OCI-LY7 (cell line): ENCODE measurements at regions not wholly inside any gene's neighbourhood (a gene's known extent, or its start where the extent isn't known, plus 50 kb on each side); places are given as distances from the start of the nearest gene placed in this dataset.

Source experiments
- EZH2phosphoT487 ChIP-seq: fragments of 200-600 bp; sonication (generic); IDR thresholded peaks from 2 replicates; pipeline ENCODE4 v1.6.1; 2018; ENCODE audit warnings: low read depth, borderline replicate concordance, mild to moderate bottlenecking, mixed run types, antibody characterized with exemption, low read length, moderate library complexity, mixed read lengths
- TF ChIP-seq, protein P1 (sequence below): fragments of 200-600 bp; sonication (generic); conservative IDR thresholded peaks from 2 replicates; pipeline ENCODE4 v1.5.1; 2014; ENCODE audit warnings: mild to moderate bottlenecking, antibody characterized with exemption, low read length, moderate library complexity, mixed read lengths

DNA sequence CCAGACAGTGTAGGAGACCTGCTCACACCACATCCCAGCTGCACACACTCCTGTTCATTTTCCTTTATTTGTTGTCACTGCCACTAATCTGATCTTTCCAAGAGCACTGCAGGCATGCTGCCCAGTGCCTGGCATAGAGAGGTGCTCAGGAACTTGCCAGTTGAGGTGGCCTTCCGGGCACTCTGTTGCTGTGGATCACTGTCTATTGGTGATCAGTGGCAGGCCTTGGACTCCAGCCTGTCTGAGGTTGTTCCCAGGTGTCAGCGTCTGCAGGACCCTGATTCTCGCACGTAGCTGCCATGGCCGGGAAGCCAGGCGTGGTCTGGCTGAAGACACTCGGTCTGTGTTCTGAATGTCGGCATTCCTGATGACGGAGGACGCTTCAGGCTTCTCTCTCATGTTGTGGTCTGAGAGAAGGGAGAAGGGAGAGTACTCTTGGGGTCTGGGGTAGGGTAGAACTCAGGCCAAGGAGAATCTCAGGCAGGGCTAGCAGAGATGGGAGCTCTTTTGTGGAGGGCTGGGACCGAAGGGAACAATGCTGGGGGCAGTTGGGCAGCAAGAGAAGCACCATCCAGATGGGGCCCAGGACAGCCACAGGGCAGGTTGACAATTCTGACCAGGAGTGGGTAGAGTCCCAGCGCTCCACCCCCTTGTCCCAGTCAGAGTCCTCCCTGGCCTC lies 240.9 kb downstream of the MYCN start:
- TF ChIP-seq, protein P1, sequence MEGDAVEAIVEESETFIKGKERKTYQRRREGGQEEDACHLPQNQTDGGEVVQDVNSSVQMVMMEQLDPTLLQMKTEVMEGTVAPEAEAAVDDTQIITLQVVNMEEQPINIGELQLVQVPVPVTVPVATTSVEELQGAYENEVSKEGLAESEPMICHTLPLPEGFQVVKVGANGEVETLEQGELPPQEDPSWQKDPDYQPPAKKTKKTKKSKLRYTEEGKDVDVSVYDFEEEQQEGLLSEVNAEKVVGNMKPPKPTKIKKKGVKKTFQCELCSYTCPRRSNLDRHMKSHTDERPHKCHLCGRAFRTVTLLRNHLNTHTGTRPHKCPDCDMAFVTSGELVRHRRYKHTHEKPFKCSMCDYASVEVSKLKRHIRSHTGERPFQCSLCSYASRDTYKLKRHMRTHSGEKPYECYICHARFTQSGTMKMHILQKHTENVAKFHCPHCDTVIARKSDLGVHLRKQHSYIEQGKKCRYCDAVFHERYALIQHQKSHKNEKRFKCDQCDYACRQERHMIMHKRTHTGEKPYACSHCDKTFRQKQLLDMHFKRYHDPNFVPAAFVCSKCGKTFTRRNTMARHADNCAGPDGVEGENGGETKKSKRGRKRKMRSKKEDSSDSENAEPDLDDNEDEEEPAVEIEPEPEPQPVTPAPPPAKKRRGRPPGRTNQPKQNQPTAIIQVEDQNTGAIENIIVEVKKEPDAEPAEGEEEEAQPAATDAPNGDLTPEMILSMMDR, result no peak
- TF ChIP-seq EZH2phosphoT487, result no peak
